IPS-15b (cell line): ENCODE measurements at regions not wholly inside any gene's neighbourhood (a gene's known extent, or its start where the extent isn't known, plus 50 kb on each side); places are given as distances from the start of the nearest gene placed in this dataset.

Source experiments
- H3K27me3 ChIP-seq: one replicate; pipeline ENCODE4 v1.6.1; 2013; ENCODE audit warnings: low read length; ENCODE audit not compliant: control insufficient read depth, insufficient read depth
- H3K36me3 ChIP-seq: one replicate; pipeline ENCODE4 v1.6.1; 2013; ENCODE audit warnings: low read length; ENCODE audit not compliant: control insufficient read depth, insufficient read depth
- H3K4me1 ChIP-seq: one replicate; pipeline ENCODE4 v1.6.1; 2013; ENCODE audit warnings: mild to moderate bottlenecking, low read length; ENCODE audit not compliant: control insufficient read depth, insufficient read depth
- H3K4me3 ChIP-seq: one replicate; pipeline ENCODE4 v1.5.1; 2013; ENCODE audit warnings: low read depth, low read length
- H3K9ac ChIP-seq: one replicate; pipeline ENCODE4 v1.6.1; 2013; ENCODE audit warnings: low read depth, mild to moderate bottlenecking, low read length
- H3K9me3 ChIP-seq: one replicate; pipeline ENCODE4 v1.6.1; 2013; ENCODE audit warnings: mild to moderate bottlenecking, low read length; ENCODE audit not compliant: control insufficient read depth, insufficient read depth

DNA sequence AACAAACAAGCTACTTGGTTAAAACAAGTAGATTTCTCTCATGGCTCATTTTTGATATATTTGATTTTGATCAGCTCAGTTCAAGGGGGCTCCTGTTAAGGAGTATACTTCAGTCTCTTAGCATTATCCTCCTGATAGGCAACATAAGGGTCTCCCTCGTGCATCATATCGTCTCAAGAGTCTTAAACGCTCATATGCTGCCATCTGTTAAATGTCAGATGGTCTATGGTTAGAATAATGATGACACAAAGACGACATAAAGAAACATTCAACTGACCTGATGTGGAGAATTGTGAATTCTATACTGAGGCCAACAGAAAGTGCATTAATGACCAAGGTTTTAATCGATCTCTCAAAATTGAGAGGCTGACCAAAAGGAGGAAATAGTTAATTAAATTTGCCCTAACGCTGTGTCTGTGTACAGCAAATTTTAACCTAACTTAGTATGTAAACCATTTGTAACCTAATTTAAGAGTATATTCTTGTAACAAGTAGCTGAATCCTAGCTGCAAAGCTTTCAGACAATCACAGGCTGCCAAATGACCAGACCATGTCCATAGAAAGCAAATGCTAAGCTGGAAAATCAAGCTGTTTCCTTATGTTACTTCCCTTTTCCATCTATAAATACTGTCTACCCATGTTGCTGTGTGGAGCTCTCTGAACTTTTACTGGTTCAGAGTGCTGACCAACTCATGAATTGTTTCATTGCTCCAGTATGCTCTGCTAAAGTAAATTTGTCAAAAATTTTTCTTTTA is 1688.5 kb downstream of the GRIK2 start:
- Histone ChIP-seq H3K27me3 (no peaks in the 10 kb centered on the region), H3K9me3 (no peaks in the 10 kb centered on the region), H3K9ac (no peak overlapping the region), H3K4me3 (no peak overlapping the region), H3K4me1 (no peaks in the 10 kb centered on the region), H3K36me3 (no peaks in the 10 kb centered on the region)

DNA sequence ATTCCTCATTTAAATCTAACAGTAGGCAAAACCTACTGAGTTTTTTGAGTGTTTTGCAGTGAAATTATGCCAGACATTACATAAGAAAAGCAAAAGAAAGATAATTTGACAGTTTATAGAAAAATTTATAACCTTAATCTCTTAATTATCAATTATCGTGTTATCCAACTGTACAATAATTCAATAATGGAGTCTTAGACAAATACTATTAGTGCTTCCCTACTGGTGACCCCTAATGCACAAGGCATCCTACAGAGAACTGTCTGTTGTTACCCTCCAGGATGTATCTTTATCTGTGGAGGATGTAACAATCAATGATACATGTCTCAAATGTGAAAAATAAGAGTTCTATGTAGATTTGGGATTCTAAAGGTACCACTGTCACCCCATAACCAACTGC is 1687.6 kb downstream of the GRIK2 start:
- Histone ChIP-seq H3K27me3 (no peaks in the 10 kb centered on the region), H3K4me1 (no peaks in the 10 kb centered on the region), H3K9me3 (no peaks in the 10 kb centered on the region), H3K36me3 (no peaks in the 10 kb centered on the region), H3K9ac (no peak overlapping the region), H3K4me3 (no peak overlapping the region)

DNA sequence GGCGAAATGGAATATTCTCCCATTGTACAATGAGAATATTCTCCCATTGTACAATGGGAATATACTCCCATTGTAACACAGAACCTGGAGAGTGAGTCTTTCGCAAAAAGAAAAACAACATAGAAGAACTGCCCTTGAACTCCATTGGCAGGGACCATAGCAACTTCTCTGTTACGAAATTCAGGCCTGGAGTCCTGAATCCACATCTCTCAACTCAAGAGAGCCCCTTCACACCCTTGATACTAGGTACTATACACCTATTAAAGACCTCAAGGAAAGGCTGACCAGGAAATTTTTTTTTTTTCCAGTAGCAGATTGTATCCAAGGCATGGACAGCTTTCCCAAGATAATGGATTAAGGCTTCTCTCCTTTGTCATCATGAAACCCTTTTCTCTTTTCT is 1687.0 kb downstream of the GRIK2 start:
- Histone ChIP-seq H3K9ac (no peak overlapping the region), H3K27me3 (no peaks in the 10 kb centered on the region), H3K4me3 (no peak overlapping the region), H3K36me3 (no peaks in the 10 kb centered on the region), H3K9me3 (no peaks in the 10 kb centered on the region), H3K4me1 (no peaks in the 10 kb centered on the region)

DNA sequence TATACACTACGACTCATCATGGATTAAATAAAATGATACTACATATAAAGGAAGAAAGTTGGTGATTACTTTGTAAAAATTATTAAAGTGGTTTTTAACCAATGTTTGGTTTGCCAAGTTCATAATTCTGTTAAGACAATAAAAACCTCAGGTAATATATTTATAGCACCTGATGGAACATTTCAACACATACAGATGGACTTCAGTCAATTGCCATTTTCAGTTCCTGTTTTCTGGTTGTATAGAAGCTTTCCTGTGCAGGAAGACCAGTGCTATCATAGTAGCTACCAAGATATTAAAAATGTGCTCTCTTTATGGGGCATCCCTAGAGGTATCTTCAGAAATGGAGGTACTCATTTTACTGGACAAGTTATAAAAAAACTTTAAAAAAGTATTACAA is 1686.4 kb downstream of the GRIK2 start:
- Histone ChIP-seq H3K36me3 (no peaks in the 10 kb centered on the region), H3K9me3 (no peaks in the 10 kb centered on the region), H3K4me1 (no peaks in the 10 kb centered on the region), H3K9ac (no peak overlapping the region), H3K27me3 (no peaks in the 10 kb centered on the region), H3K4me3 (no peak overlapping the region)

- Histone ChIP-seq H3K27me3 (no peaks in the 10 kb centered on the region), H3K9me3 (no peaks in the 10 kb centered on the region), H3K4me1 (no peaks in the 10 kb centered on the region), H3K9ac (no peak overlapping the region), H3K4me3 (no peak overlapping the region), H3K36me3 (no peaks in the 10 kb centered on the region)
Measured at GRCh38 chr6:103062136-103062535, 1668.6 kb downstream of the GRIK2 start.

DNA sequence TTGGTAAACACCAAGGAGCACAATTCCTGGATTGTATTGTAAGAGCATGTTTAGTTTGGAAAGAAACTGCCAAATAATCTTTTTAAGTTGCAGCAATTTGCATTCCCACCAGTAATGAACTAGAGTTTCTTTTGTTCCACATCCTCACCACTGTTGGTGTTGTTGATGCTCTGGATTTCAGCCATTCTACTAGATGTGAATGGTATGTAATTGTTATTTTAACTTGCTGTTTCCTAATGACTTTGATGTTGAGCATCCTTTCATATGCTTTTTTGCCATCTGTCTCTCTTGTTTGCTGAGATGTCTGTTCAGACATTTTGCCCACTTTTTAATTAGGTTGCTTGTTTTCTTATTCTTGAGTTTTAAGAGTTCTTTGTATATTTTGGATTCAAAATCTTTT is 1654.1 kb downstream of the GRIK2 start:
- Histone ChIP-seq H3K4me1 (no peaks in the 10 kb centered on the region), H3K27me3 (no peaks in the 10 kb centered on the region), H3K9ac (no peak overlapping the region), H3K4me3 (no peak overlapping the region), H3K36me3 (no peaks in the 10 kb centered on the region), H3K9me3 (no peaks in the 10 kb centered on the region)

DNA sequence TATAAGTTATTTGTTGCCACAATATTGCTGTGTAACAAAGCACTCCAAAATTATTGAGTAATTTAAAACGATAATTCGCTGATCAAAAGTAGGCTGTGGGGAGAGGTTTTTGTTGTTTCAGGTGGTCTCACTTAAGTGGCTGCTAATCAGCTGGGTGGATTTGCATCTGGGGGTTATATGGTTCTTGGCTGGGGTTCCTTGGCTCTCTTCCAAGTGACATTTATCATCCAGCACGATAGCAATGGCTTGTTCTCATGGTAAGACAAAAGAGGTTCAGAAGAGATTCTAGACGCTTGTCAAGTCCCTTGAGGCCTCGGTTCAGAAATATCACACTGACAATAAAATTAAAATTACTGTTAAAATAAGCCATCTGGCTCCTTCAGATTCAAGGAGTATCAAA is 1648.8 kb downstream of the GRIK2 start:
- no peak overlapping the region for H3K4me3 ChIP-seq
- H3K36me3 ChIP-seq = no peaks in the 10 kb centered on the region

GRCh38 chr6:103036846-103037245 is 1643.3 kb downstream of the GRIK2 start:
- Histone ChIP-seq H3K4me3 (no peak overlapping the region), H3K9me3 (no peaks in the 10 kb centered on the region), H3K9ac (no peak overlapping the region), H3K36me3 (no peaks in the 10 kb centered on the region), H3K27me3 (no peaks in the 10 kb centered on the region), H3K4me1 (no peaks in the 10 kb centered on the region)

More for the DNA sequence above, 1648.8 kb downstream of the GRIK2 start:
- Histone ChIP-seq H3K27me3 (no peaks in the 10 kb centered on the region), H3K4me1 (no peaks in the 10 kb centered on the region), H3K9ac (no peak overlapping the region), H3K9me3 (no peaks in the 10 kb centered on the region)

DNA sequence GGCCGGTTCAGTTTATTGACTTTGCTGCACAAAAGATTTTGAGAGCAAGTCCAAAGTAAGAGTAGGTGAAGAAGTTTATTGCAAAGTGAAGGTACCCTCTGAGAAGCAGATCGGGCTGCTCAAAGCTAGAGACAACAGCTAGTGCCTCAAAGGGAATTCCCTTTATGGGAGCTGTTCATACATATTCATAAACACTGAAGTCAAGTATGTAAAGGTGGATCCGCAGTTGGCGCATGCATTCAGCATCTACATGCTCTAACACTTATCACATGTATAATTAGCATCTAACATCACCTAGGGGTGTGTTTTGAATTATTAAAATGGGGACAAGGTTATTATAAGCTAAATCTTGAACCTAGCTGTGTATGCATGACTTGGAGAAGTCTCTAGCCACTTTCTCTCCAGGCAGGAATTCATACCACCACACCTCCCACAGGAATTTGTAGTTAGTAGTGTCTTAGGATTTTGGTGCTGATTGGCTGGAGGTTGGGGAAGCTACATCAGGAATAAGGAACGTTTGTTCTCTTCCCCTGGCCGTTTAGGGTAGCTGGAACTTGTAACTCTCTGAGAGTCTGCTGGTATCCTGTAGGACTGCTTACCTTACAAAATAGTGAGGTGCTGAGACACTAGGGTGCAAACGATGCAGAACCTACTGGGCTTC is 1633.9 kb downstream of the GRIK2 start:
- Histone ChIP-seq H3K27me3 (no peaks in the 10 kb centered on the region), H3K9ac (no peak overlapping the region), H3K36me3 (no peaks in the 10 kb centered on the region), H3K4me3 (no peak overlapping the region), H3K4me1 (no peaks in the 10 kb centered on the region), H3K9me3 (no peaks in the 10 kb centered on the region)

GRCh38 chr6:103018426-103018825 is 1624.9 kb downstream of the GRIK2 start:
- Histone ChIP-seq H3K4me1 (no peaks in the 10 kb centered on the region), H3K36me3 (no peaks in the 10 kb centered on the region)

DNA sequence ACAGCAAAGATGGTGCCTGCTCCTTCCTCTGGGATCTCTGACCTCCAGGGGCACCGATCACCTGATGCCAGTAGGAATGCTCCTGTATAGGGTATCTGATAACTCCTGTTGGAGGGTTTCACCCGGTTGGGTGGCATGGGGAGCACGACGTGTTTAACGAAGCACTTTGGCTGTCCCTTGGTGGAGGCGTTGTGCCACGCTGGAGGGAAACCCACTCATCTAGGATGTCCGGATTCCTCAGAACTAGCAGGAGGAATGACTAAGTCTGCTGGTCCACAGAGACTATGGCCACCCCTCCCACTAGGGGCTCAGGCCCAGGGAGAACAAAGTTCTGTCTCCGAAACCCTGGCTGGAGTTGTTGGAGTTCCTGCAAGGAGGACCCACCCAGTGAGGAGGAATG is 1624.4 kb downstream of the GRIK2 start:
- no peak overlapping the region for H3K4me3 ChIP-seq
- no peaks in the 10 kb centered on the region for H3K36me3 ChIP-seq
- no peaks in the 10 kb centered on the region for H3K27me3 ChIP-seq
- H3K4me1 ChIP-seq = no peaks in the 10 kb centered on the region
- H3K9ac ChIP-seq = no peak overlapping the region
- no peaks in the 10 kb centered on the region for H3K9me3 ChIP-seq

More at GRCh38 chr6:103018426-103018825, 1624.9 kb downstream of the GRIK2 start:
- no peak overlapping the region for H3K4me3 ChIP-seq
- no peaks in the 10 kb centered on the region for H3K27me3 ChIP-seq
- no peaks in the 10 kb centered on the region for H3K9me3 ChIP-seq
- H3K9ac ChIP-seq = no peak overlapping the region

- Histone ChIP-seq H3K36me3 (no peaks in the 10 kb centered on the region), H3K4me1 (peaks cover 6% of the 10 kb centered on the region), H3K9ac (no peak overlapping the region), H3K27me3 (no peaks in the 10 kb centered on the region), H3K4me3 (no peak overlapping the region), H3K9me3 (no peaks in the 10 kb centered on the region)
Measured at GRCh38 chr6:103011605-103012004, 1618.1 kb downstream of the GRIK2 start.
